ENCODE measurements at regions not wholly inside any gene's neighbourhood (a gene's known extent, or its start where the extent isn't known, plus 50 kb on each side); places are given as distances from the start of the nearest gene placed in this dataset.

DNA sequence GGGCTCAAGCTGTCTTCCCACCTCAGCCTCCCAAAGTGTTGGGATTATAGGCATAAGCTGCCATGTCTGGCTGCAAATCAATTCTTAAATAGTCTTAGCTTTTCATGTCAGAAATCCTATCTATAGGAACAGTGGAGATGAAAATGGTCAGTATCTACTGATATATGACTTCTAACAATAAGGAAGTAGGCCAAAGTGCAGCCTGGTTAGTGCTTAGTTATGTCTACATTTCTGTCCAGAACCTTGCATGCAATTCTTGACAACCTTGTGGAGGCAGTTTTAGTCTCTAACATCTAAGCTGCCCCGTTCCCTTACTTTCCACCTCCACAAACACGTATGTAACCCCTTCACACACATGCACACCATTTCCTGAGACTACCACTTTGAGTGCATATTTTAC is 169.2 kb upstream of the SPATS2L start:
- Mint-ChIP-seq H3K4me3 (ENCODE audit: low read depth) (no peak overlapping the region), H3K27me3 (ENCODE audit: low read depth) (peaks cover 9% of the 10 kb centered on the region), H3K27ac (no peak overlapping the region), H3K36me3 (ENCODE audit: low read depth) (no peaks in the 10 kb centered on the region), H3K9me3 (no peaks in the 10 kb centered on the region), H3K4me1 (ENCODE audit: low read depth) (no peaks in the 10 kb centered on the region)
- no peak for DNase-seq (ENCODE audit: low spot score)
- intact Hi-C loops (cut with micrococcal nuclease) = no loop called here

DNA sequence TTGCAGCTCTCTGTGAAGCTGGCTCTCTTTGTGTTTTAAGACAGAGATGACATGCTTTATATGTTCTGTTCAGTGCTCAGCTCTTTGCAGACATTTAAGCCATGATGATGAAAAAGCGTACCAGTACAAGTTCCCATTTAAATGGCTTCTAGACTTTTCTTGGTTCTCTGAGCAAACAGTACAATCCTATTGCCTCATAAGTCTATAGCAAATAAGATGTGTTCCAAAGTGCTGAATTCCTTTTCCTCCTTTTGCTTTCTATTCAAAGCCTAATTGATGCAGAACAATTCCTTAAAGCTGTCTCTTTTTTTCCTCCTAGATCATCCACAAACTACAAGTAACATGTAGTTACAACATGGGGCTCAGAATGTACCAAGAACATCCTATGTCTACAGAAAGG is 168.8 kb upstream of the SPATS2L start:
- Mint-ChIP-seq H3K4me3 (ENCODE audit: low read depth) (no peak overlapping the region), H3K9me3 (no peaks in the 10 kb centered on the region), H3K27me3 (ENCODE audit: low read depth) (peaks cover 8% of the 10 kb centered on the region), H3K27ac (no peak overlapping the region), H3K36me3 (ENCODE audit: low read depth) (no peaks in the 10 kb centered on the region), H3K4me1 (ENCODE audit: low read depth) (no peaks in the 10 kb centered on the region)
- DNase-seq (ENCODE audit: low spot score) = no peak
- intact Hi-C loops (cut with micrococcal nuclease) = no loop called here

- H3K9me3 Mint-ChIP-seq = no peaks in the 10 kb centered on the region
- intact Hi-C loops (cut with micrococcal nuclease) = no loop called here
- peaks cover 2% of the 10 kb centered on the region for H3K27me3 Mint-ChIP-seq (ENCODE audit: low read depth)
- H3K4me1 Mint-ChIP-seq (ENCODE audit: low read depth) = no peaks in the 10 kb centered on the region
- H3K4me3 Mint-ChIP-seq (ENCODE audit: low read depth) = no peak overlapping the region
- DNase-seq (ENCODE audit: low spot score) = no peak
- H3K27ac Mint-ChIP-seq = no peak overlapping the region
- no peaks in the 10 kb centered on the region for H3K36me3 Mint-ChIP-seq (ENCODE audit: low read depth)
These were observed 167.9 kb upstream of the SPATS2L start for GRCh38 chr2:200138391-200139124.

DNA sequence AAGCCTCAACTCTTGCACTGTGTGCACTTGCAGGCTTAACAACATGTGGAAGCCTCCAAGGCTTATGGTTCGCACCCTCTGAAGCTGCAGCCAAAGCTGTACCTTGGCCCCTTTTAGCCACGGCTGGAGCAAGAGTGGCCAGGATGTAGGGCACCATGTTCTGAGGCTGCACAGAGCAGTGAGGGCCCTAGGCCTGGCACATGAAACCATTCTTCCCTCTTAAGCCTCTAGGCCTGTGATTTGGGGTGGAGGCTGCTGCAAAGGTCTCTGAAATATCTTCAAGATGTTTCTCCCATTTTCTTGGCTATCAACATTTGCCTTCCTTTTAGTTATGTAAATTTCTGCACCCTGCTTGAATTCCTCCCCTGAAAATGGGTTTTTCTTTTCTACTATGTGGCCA is 161.9 kb upstream of the SPATS2L start:
- Mint-ChIP-seq H3K27ac (no peak overlapping the region), H3K9me3 (no peaks in the 10 kb centered on the region), H3K36me3 (ENCODE audit: low read depth) (no peaks in the 10 kb centered on the region), H3K27me3 (ENCODE audit: low read depth) (peaks cover 4% of the 10 kb centered on the region), H3K4me1 (ENCODE audit: low read depth) (no peaks in the 10 kb centered on the region), H3K4me3 (ENCODE audit: low read depth) (no peak overlapping the region)
- intact Hi-C loops (cut with micrococcal nuclease) = no loop called here
- DNase-seq (ENCODE audit: low spot score) = no peak

DNA sequence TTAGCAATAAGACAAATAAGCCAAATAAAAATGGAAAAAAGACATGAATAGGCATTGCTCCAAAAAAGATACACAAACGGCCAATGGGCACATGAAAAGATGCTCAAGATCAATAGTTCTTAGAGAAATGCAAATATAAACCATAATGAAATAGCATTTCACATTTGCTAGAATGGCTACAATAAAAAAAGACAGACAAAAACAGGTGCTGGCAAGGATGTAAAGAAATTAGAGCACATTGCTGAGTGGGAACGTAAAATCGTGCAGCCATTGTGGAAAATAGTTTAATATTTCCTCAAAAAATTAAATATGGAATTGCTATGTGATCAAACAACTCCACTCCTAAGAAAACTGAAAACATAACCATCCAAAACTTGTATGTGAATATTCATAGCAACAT is 160.0 kb upstream of the SPATS2L start:
- Mint-ChIP-seq H3K27ac (no peak overlapping the region), H3K4me3 (ENCODE audit: low read depth) (no peak overlapping the region), H3K36me3 (ENCODE audit: low read depth) (no peaks in the 10 kb centered on the region), H3K27me3 (ENCODE audit: low read depth) (peaks cover 4% of the 10 kb centered on the region), H3K4me1 (ENCODE audit: low read depth) (no peaks in the 10 kb centered on the region), H3K9me3 (peaks cover 7% of the 10 kb centered on the region)
- intact Hi-C loops (cut with micrococcal nuclease) = no loop called here
- DNase-seq (ENCODE audit: low spot score) = no peak

- H3K4me3 Mint-ChIP-seq (ENCODE audit: low read depth) = no peak overlapping the region
- DNase-seq (ENCODE audit: low spot score) = no peak
- H3K9me3 Mint-ChIP-seq = peaks cover 7% of the 10 kb centered on the region
- H3K36me3 Mint-ChIP-seq (ENCODE audit: low read depth) = no peaks in the 10 kb centered on the region
- intact Hi-C loops (cut with micrococcal nuclease) = no loop called here
- H3K27me3 Mint-ChIP-seq (ENCODE audit: low read depth) = peaks cover 4% of the 10 kb centered on the region
- H3K27ac Mint-ChIP-seq = no peak overlapping the region
- H3K4me1 Mint-ChIP-seq (ENCODE audit: low read depth) = no peaks in the 10 kb centered on the region
These were observed 159.1 kb upstream of the SPATS2L start for GRCh38 chr2:200147371-200147770.

DNA sequence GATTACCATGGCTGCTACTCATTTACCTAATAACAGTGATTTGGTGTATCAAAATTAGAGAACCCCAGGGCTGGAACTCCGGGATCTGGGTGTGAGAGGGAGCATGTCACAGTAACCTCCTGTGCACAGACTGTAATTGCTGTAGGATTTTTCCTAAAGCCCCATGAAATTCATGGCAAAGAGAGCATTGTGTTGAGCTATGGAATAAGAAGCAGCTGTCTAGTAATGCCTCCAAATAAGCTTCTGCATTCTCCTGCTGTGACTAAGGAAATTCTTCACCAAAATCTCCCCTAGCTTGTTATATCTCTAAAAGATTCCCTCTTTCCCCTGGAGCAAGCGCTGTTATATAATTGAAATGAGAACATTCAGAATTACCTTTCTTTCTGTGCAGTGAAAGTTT is 158.1 kb upstream of the SPATS2L start:
- Mint-ChIP-seq H3K9me3 (peaks cover 12% of the 10 kb centered on the region), H3K27me3 (ENCODE audit: low read depth) (peaks cover 4% of the 10 kb centered on the region), H3K4me1 (ENCODE audit: low read depth) (no peaks in the 10 kb centered on the region), H3K27ac (no peak overlapping the region), H3K36me3 (ENCODE audit: low read depth) (no peaks in the 10 kb centered on the region), H3K4me3 (ENCODE audit: low read depth) (no peak overlapping the region)
- no peak for DNase-seq (ENCODE audit: low spot score)
- intact Hi-C loops (cut with micrococcal nuclease) = no loop called here

GRCh38 chr2:200150411-200151086 is 155.9 kb upstream of the SPATS2L start:
- Mint-ChIP-seq H3K36me3 (ENCODE audit: low read depth) (no peaks in the 10 kb centered on the region), H3K9me3 (peaks cover 12% of the 10 kb centered on the region), H3K4me3 (ENCODE audit: low read depth) (no peak overlapping the region), H3K4me1 (ENCODE audit: low read depth) (no peaks in the 10 kb centered on the region), H3K27ac (no peak overlapping the region), H3K27me3 (ENCODE audit: low read depth) (peaks cover 4% of the 10 kb centered on the region)
- no peak for DNase-seq (ENCODE audit: low spot score)
- intact Hi-C loops (cut with micrococcal nuclease) = no loop called here

DNA sequence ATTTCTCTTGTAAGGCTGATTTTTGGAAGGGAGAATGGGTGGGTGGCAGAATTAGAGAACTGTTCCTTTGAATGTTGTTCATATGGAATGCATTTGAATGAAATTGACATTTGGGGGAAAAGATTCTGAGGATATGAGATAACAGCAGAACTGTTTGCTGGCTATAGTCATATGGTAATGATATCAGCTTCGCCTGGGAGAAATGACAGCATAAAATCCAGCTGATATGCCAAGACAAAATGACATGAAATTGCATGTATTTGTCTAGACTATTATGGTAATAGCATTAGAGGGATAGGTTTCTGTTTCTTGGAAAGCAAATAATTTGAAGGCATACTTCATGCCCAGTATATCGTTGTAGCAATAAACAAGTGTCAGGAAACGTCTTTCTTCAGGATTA is 150.8 kb upstream of the SPATS2L start:
- intact Hi-C loops (cut with micrococcal nuclease) = no loop called here
- H3K4me3 Mint-ChIP-seq (ENCODE audit: low read depth) = no peak overlapping the region
- no peak for DNase-seq (ENCODE audit: low spot score)
- peaks cover 4% of the 10 kb centered on the region for H3K9me3 Mint-ChIP-seq
- no peak overlapping the region for H3K27ac Mint-ChIP-seq
- no peaks in the 10 kb centered on the region for H3K27me3 Mint-ChIP-seq (ENCODE audit: low read depth)
- no peaks in the 10 kb centered on the region for H3K36me3 Mint-ChIP-seq (ENCODE audit: low read depth)
- no peaks in the 10 kb centered on the region for H3K4me1 Mint-ChIP-seq (ENCODE audit: low read depth)

GRCh38 chr2:200156166-200156835 is 150.2 kb upstream of the SPATS2L start:
- intact Hi-C loops (cut with micrococcal nuclease) = no loop called here
- Mint-ChIP-seq H3K4me3 (ENCODE audit: low read depth) (no peak overlapping the region), H3K36me3 (ENCODE audit: low read depth) (no peaks in the 10 kb centered on the region), H3K27ac (no peak overlapping the region), H3K9me3 (peaks cover 4% of the 10 kb centered on the region), H3K27me3 (ENCODE audit: low read depth) (no peaks in the 10 kb centered on the region), H3K4me1 (ENCODE audit: low read depth) (no peaks in the 10 kb centered on the region)
- no peak for DNase-seq (ENCODE audit: low spot score)

GRCh38 chr2:200158647-200159356 is 147.7 kb upstream of the SPATS2L start:
- no peaks in the 10 kb centered on the region for H3K27me3 Mint-ChIP-seq (ENCODE audit: low read depth)
- no peak for DNase-seq (ENCODE audit: low spot score)
- intact Hi-C loops (cut with micrococcal nuclease) = no loop called here
- no peaks in the 10 kb centered on the region for H3K4me1 Mint-ChIP-seq (ENCODE audit: low read depth)
- H3K36me3 Mint-ChIP-seq (ENCODE audit: low read depth) = no peaks in the 10 kb centered on the region
- H3K27ac Mint-ChIP-seq = no peak overlapping the region
- H3K4me3 Mint-ChIP-seq (ENCODE audit: low read depth) = no peak overlapping the region
- no peaks in the 10 kb centered on the region for H3K9me3 Mint-ChIP-seq

GRCh38 chr2:200159357-200159707 is 147.2 kb upstream of the SPATS2L start:
- H3K4me1 Mint-ChIP-seq (ENCODE audit: low read depth) = no peaks in the 10 kb centered on the region
- intact Hi-C loops (cut with micrococcal nuclease) = no loop called here
- H3K36me3 Mint-ChIP-seq (ENCODE audit: low read depth) = no peaks in the 10 kb centered on the region
- H3K27me3 Mint-ChIP-seq (ENCODE audit: low read depth) = no peaks in the 10 kb centered on the region
- DNase-seq (ENCODE audit: low spot score) = no peak
- H3K9me3 Mint-ChIP-seq = no peaks in the 10 kb centered on the region
- H3K4me3 Mint-ChIP-seq (ENCODE audit: low read depth) = no peak overlapping the region
- no peak overlapping the region for H3K27ac Mint-ChIP-seq

Measured in activated T-helper 2 cell treated with anti-CD3 and anti-CD28 coated beads, Interferon-gamma antibody, Interleukin-2, Interleukin-4, amounts not matched to agents 10 μg/mL and 5 μg/mL and 100 μg/mL, durations not matched to agents 14 hours and 24 hours and 36 hours (primary cell).